Mesothelial cell of epicardium (in vitro differentiated cells): ENCODE measurements at regions not wholly inside any gene's neighbourhood (a gene's known extent, or its start where the extent isn't known, plus 50 kb on each side); places are given as distances from the start of the nearest gene placed in this dataset.

Experiments
- DNase-seq, 2 experiments: peaks; one replicate each; pipeline ENCODE4 v3.0.0; 2021; ENCODE audit warnings: low spot score in 2 of 2; ENCODE audit not compliant: unreplicated experiment in 2 of 2
- H3K27ac Mint-ChIP-seq: 2 replicates; pipeline ENCODE4 v1.8.0; 2021; ENCODE audit warnings: mixed read lengths
- H3K27me3 Mint-ChIP-seq: 2 replicates; pipeline ENCODE4 v1.8.0; 2021; ENCODE audit warnings: low read depth, mixed read lengths
- H3K36me3 Mint-ChIP-seq: 2 replicates; pipeline ENCODE4 v1.8.0; 2021; ENCODE audit warnings: mixed read lengths
- H3K4me1 Mint-ChIP-seq: 2 replicates; pipeline ENCODE4 v1.8.0; 2021; ENCODE audit warnings: mixed read lengths
- H3K4me3 Mint-ChIP-seq: 2 replicates; pipeline ENCODE4 v1.8.0; 2021; ENCODE audit warnings: mild to moderate bottlenecking, moderate library complexity, mixed read lengths
- H3K9me3 Mint-ChIP-seq: 2 replicates; pipeline ENCODE4 v1.8.0; 2021; ENCODE audit warnings: mixed read lengths
- TF ChIP-seq, protein P1 (sequence below): fragments of 200-600 bp; sonication (generic); IDR thresholded peaks from one replicate; pipeline ENCODE4 v1.5.0; 2021; ENCODE audit warnings: antibody characterized with exemption; ENCODE audit not compliant: unreplicated experiment

DNA sequence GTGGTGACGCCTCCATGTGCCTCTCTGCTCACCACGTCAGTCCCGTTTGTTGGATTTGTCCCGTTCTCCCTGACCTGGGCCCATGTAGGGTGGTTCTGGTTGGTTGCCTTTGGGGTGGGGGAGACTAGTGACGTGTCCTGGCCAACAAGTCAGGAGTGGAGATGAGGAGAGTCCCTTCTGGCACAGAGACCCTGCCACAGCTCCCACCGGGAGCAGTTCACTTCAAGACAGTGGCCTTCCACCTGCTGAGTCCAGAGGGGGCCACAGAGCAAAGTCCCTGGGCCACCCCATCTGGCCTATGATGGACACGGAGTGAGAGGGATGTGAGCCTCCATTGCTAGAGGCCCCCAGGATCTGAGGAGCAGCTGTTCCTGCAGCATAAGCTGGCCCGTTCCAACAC, 405.6 kb downstream of the TCERG1L start:
- TF ChIP-seq, protein P1, sequence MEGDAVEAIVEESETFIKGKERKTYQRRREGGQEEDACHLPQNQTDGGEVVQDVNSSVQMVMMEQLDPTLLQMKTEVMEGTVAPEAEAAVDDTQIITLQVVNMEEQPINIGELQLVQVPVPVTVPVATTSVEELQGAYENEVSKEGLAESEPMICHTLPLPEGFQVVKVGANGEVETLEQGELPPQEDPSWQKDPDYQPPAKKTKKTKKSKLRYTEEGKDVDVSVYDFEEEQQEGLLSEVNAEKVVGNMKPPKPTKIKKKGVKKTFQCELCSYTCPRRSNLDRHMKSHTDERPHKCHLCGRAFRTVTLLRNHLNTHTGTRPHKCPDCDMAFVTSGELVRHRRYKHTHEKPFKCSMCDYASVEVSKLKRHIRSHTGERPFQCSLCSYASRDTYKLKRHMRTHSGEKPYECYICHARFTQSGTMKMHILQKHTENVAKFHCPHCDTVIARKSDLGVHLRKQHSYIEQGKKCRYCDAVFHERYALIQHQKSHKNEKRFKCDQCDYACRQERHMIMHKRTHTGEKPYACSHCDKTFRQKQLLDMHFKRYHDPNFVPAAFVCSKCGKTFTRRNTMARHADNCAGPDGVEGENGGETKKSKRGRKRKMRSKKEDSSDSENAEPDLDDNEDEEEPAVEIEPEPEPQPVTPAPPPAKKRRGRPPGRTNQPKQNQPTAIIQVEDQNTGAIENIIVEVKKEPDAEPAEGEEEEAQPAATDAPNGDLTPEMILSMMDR = no peak
- Mint-ChIP-seq H3K27ac (no peak overlapping the region), H3K4me1 (no peaks in the 10 kb centered on the region), H3K27me3 (peaks cover 3% of the 10 kb centered on the region), H3K9me3 (peaks cover 13% of the 10 kb centered on the region), H3K4me3 (no peak overlapping the region), H3K36me3 (no peaks in the 10 kb centered on the region)
- DNase-seq = no peak

DNA sequence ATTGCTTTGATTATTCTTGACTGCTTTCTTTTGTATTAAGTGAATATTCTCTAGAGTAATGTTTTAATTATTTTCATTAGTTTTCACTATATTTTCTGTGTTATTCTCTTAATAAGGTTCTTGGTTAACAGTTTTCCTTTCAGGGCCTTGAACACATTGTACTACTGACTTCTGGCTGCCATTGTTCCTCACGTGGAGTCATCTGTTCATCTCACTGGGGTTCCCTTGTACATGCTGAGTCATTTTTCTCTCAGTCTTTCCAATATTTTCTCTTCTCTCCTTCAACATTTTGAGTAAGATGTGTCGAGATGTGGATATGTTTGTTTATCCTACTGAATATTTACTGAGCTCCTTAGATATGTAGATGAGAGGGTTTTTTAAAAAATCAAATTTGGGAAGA, 400.7 kb downstream of the TCERG1L start:
- DNase-seq = no peak
- no peak overlapping the region for H3K4me3 Mint-ChIP-seq
- no peaks in the 10 kb centered on the region for H3K4me1 Mint-ChIP-seq
- peaks cover 28% of the 10 kb centered on the region for H3K9me3 Mint-ChIP-seq
- TF ChIP-seq, protein P1 = no peak
- H3K27me3 Mint-ChIP-seq = peaks cover 3% of the 10 kb centered on the region
- H3K36me3 Mint-ChIP-seq = peaks cover 2% of the 10 kb centered on the region
- H3K27ac Mint-ChIP-seq = no peak overlapping the region

DNA sequence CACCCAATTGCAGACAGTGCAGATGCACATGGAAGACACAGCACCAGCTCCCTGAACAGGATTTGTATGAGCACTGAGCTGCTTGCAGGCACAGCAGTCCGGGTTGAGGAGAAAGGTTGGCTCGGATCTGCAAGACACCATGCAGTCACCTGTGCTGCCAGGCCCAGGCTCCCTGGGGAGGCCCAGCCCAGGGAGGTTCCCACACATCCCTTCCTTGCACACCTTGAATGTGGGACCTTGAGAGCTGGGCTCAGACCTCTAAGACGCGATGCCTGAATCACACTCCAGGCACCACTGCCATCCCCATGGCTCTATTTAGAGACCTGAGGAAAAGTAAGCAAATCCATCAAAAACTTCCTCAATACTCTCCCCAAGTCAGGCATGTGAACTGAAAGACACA, 397.7 kb downstream of the TCERG1L start:
- peaks cover 32% of the 10 kb centered on the region for H3K9me3 Mint-ChIP-seq
- no peak overlapping the region for H3K27ac Mint-ChIP-seq
- TF ChIP-seq, protein P1 = no peak
- no peaks in the 10 kb centered on the region for H3K4me1 Mint-ChIP-seq
- H3K4me3 Mint-ChIP-seq = no peak overlapping the region
- no peak for DNase-seq
- H3K36me3 Mint-ChIP-seq = peaks cover 2% of the 10 kb centered on the region
- no peaks in the 10 kb centered on the region for H3K27me3 Mint-ChIP-seq

DNA sequence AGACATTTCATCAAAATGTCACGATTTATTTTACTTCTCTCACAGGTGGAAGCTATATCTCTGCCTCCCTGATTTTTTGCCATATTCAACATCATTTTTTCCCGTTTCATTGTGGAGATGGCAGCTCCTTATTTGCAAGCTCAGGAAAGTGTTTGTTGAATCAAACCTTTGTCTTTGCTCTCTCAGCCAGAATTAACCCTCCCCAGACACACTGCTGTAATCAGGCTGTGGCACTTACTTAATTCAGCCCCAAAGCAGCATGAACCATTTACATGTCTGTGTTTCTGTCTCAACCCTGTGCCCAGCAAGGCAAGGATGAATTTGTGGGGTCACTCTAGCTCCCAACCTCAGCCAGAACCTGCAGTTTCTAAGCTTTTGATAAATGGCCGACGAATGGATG, 397.2 kb downstream of the TCERG1L start:
- Mint-ChIP-seq H3K36me3 (peaks cover 2% of the 10 kb centered on the region), H3K27me3 (no peaks in the 10 kb centered on the region), H3K4me1 (no peaks in the 10 kb centered on the region), H3K4me3 (no peak overlapping the region), H3K9me3 (peaks cover 32% of the 10 kb centered on the region), H3K27ac (no peak overlapping the region)
- no peak for DNase-seq
- TF ChIP-seq, protein P1 = no peak

DNA sequence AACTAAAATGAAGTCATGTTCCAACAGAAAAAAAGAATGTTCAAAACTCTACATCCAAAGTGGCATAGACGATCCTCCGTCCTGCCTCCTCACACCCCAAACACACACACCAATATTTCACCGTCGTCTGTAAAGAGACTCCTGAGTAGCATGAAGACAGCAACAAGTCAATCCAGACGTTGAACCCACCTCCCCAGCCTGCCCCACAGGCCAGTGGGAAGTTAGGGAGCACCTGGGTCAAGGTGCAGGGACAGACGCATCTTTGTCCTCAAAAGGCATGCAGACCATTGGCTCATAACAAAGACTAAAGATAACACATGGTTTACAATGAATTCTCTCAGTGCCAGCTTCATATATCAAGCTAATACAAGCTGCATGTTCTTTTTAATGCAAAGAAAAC, 396.5 kb downstream of the TCERG1L start:
- no peak overlapping the region for H3K4me3 Mint-ChIP-seq
- no peak for DNase-seq
- H3K4me1 Mint-ChIP-seq = no peaks in the 10 kb centered on the region
- no peaks in the 10 kb centered on the region for H3K27me3 Mint-ChIP-seq
- peaks cover 27% of the 10 kb centered on the region for H3K9me3 Mint-ChIP-seq
- peaks cover 2% of the 10 kb centered on the region for H3K36me3 Mint-ChIP-seq
- no peak overlapping the region for H3K27ac Mint-ChIP-seq
- TF ChIP-seq, protein P1 = no peak

DNA sequence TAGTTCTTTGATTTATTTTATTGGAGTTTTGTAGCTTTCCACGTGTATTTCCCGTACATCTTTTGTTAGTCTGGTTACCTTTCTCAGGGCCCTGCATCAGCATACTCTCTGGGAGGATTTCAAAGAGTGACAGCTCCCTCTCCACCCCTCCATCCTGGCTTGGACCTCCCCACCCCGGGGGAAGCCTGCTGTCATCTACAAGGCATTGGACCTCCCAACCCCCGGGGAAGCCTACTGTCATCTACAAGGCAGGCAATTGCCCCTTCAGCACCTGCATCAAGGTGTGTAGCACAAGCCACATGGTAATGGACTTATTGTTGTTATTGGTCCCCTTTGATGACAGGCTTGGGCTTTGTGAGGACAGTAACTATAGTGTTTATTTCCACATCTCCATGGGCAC, 390.1 kb downstream of the TCERG1L start:
- Mint-ChIP-seq H3K9me3 (peaks cover 4% of the 10 kb centered on the region), H3K36me3 (no peaks in the 10 kb centered on the region), H3K4me3 (no peak overlapping the region), H3K27ac (no peak overlapping the region), H3K27me3 (no peaks in the 10 kb centered on the region), H3K4me1 (no peaks in the 10 kb centered on the region)
- TF ChIP-seq, protein P1 = no peak
- no peak for DNase-seq
